HG03103 (cell line): ENCODE measurements at regions not wholly inside any gene's neighbourhood (a gene's known extent, or its start where the extent isn't known, plus 50 kb on each side); places are given as distances from the start of the nearest gene placed in this dataset.

Source experiments
- ATAC-seq: cut with Tn5 transposase; IDR thresholded peaks from one replicate; pipeline ENCODE4 v1.9.1; 2021; ENCODE audit warnings: low read depth; ENCODE audit not compliant: unreplicated experiment

- ATAC-seq = no peak
Observed at GRCh38 chr5:118692811-118693342, 295.5 kb downstream of the DTWD2 start.

- ATAC-seq = peak; percentile 38
Observed at GRCh38 chr5:118687661-118688621, 300.4 kb downstream of the DTWD2 start.

GRCh38 chr5:118687100-118687499, 301.2 kb downstream of the DTWD2 start:
- no peak for ATAC-seq

- ATAC-seq = no peak
Observed at GRCh38 chr5:118681655-118682054, 306.7 kb downstream of the DTWD2 start.

- ATAC-seq = no peak
Observed at GRCh38 chr5:118679264-118679940, 308.9 kb downstream of the DTWD2 start.

- no peak for ATAC-seq
Observed at GRCh38 chr5:118678746-118679145, 309.6 kb downstream of the DTWD2 start.

GRCh38 chr5:118675247-118675646, 313.1 kb downstream of the DTWD2 start:
- ATAC-seq = no peak

- no peak for ATAC-seq
Observed at GRCh38 chr5:118657576-118657975, 330.8 kb downstream of the DTWD2 start.

GRCh38 chr5:118653872-118654271, 334.5 kb downstream of the DTWD2 start:
- no peak for ATAC-seq

GRCh38 chr5:118653183-118653582, 335.2 kb downstream of the DTWD2 start:
- no peak for ATAC-seq

GRCh38 chr5:118651002-118651401, 337.3 kb downstream of the DTWD2 start:
- ATAC-seq = no peak

- ATAC-seq = no peak
Observed at GRCh38 chr5:118647587-118647986, 340.8 kb downstream of the DTWD2 start.

GRCh38 chr5:118646917-118647316, 341.4 kb downstream of the DTWD2 start:
- no peak for ATAC-seq

GRCh38 chr5:118637947-118638670, 350.2 kb downstream of the DTWD2 start:
- no peak for ATAC-seq

- no peak for ATAC-seq
Observed at GRCh38 chr5:118628660-118629354, 359.5 kb downstream of the DTWD2 start.

GRCh38 chr5:118620233-118620632, 368.1 kb downstream of the DTWD2 start:
- no peak for ATAC-seq

- no peak for ATAC-seq
Observed at GRCh38 chr5:118619823-118620222, 368.5 kb downstream of the DTWD2 start.

- ATAC-seq = peak; percentile 59
Observed at GRCh38 chr5:118616281-118616680, 372.1 kb downstream of the DTWD2 start.

- no peak for ATAC-seq
Observed at GRCh38 chr5:118614731-118615456, 373.5 kb downstream of the DTWD2 start.
